Panc1 (cell line): ENCODE measurements at regions not wholly inside any gene's neighbourhood (a gene's known extent, or its start where the extent isn't known, plus 50 kb on each side); places are given as distances from the start of the nearest gene placed in this dataset.

Experiments
- ATAC-seq: fragments of 200-7000 bp; cut with Tn5 transposase; 2 replicates; pipeline ENCODE4 v1.9.1; 2020; ENCODE audit warnings: mild to moderate bottlenecking, moderate library complexity
- BruUV-seq: library from RNA; stranded (reverse); fragments of 400-500 nt; replicated peaks from 2 replicates; lab custom pipeline; 2021; lab: Mats Ljungman, UMichigan
- CTCF ChIA-PET: fragments of 300-600 bp; sonication (Branson Sonifier 250); formaldehyde crosslinking; loops from one replicate; lab custom pipeline; 2022; ENCODE audit warnings: antibody characterized with exemption; lab: Charles Lee
- POLR2A ChIA-PET: fragments of 300-600 bp; sonication (Branson Sonifier 250); formaldehyde crosslinking; loops from one replicate; lab custom pipeline; 2022; ENCODE audit warnings: antibody characterized with exemption; lab: Charles Lee
- DNase-seq: peaks from one replicate; pipeline ENCODE4 v3.0.0-alpha.2; 2010; ENCODE audit warnings: low read depth, low spot score
- H3K27ac ChIP-seq: 2 replicates; pipeline ENCODE4 v1.5.1; 2011; ENCODE audit warnings: mild to moderate bottlenecking, low read length, inconsistent platforms
- H3K27me3 ChIP-seq: fragments of 200-500 bp; sonication (Bioruptor generic); 2 replicates; pipeline ENCODE4 v1.6.0; 2014; ENCODE audit warnings: low read length, inconsistent platforms; ENCODE audit not compliant: control insufficient read depth, insufficient read depth
- H3K36me3 ChIP-seq: fragments of 200-500 bp; sonication (Bioruptor generic); 2 replicates; pipeline ENCODE4 v1.5.1; 2014; ENCODE audit warnings: inconsistent platforms, mild to moderate bottlenecking, low read length, moderate library complexity; ENCODE audit not compliant: control insufficient read depth, insufficient read depth
- H3K4me1 ChIP-seq: 2 replicates; pipeline ENCODE4 v1.5.1; 2011; ENCODE audit warnings: inconsistent platforms, mild to moderate bottlenecking, low read length, moderate library complexity; ENCODE audit not compliant: control insufficient read depth, insufficient read depth
- H3K4me3 ChIP-seq, 2 experiments: 2 replicates each; pipeline ENCODE4 v1.5.1; 2011 to 2012; ENCODE audit warnings: low read depth in 2 of 2, low read length in 2 of 2, mild to moderate bottlenecking in 2 of 2, inconsistent platforms in 1 of 2, moderate library complexity in 1 of 2
- H3K9me3 ChIP-seq: fragments of 200-500 bp; sonication (Bioruptor generic); 2 replicates; pipeline ENCODE4 v1.5.1; 2014; ENCODE audit warnings: low read depth, mild to moderate bottlenecking, inconsistent platforms, low read length, moderate library complexity; ENCODE audit not compliant: control insufficient read depth, insufficient read depth
- POLR2AphosphoS5 ChIP-seq: IDR thresholded peaks from 2 replicates; pipeline ENCODE4 v1.6.1; 2012; ENCODE audit warnings: mild to moderate bottlenecking, low read depth, low read length, moderate library complexity
- SIN3A ChIP-seq: IDR thresholded peaks from 2 replicates; pipeline ENCODE4 v1.6.1; 2012; ENCODE audit warnings: low read depth, mild to moderate bottlenecking, low read length, moderate library complexity, borderline replicate concordance; ENCODE audit not compliant: insufficient read depth
- TCF7L2 ChIP-seq: IDR thresholded peaks from 2 replicates; pipeline ENCODE4 v1.6.1; 2011; ENCODE audit warnings: mild to moderate bottlenecking, low read depth, low read length, inconsistent platforms
- in situ Hi-C: cut with HindIII; loops from 2 replicates; pipeline ENCODE4 v1.10.0; 2016; ENCODE audit warnings: low sequenced_read_pairs, low pct_unique_long_range_greater_than_20kb
- intact Hi-C: fragments of 100-400 bp; cut with micrococcal nuclease; formaldehyde crosslinking; loops from one replicate; pipeline ENCODE4 v1.10.0; 2022; ENCODE audit not compliant: unreplicated experiment
- TF ChIP-seq, protein P1 (sequence below): fragments of 450-650 bp; IDR thresholded peaks from 2 replicates; pipeline ENCODE4 v1.5.1; 2017; ENCODE audit warnings: mild to moderate bottlenecking
- TF ChIP-seq, protein P2 (sequence below), 2 experiments: IDR thresholded peaks; 2 replicates each; pipeline ENCODE4 v1.6.1; 2011 to 2012; ENCODE audit warnings: low read depth in 2 of 2, control low read depth in 1 of 2, low read length in 1 of 2, mild to moderate bottlenecking in 1 of 2, moderate library complexity in 1 of 2; ENCODE audit not compliant: insufficient read depth in 1 of 2

DNA sequence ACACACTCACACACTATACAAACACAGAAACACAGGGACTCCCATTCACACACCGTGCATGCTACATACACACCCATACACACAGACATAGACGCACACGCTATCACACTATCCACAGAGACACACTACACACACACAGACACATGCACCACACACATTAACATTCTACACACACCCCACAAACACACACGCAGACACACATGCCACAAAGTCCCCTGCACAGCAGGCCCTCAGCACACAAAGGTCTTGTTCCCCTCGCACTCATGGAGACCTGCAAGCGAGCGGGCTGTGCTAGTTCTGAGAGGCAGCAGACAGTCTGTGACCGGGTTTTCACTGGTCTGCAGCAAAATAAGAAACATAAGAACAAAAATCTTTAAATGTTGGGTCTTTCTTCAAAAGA lies 429.6 kb upstream of the SALL3 start:
- Histone ChIP-seq H3K4me3 (no peak overlapping the region), H3K36me3 (no peaks in the 10 kb centered on the region), H3K4me1 (no peaks in the 10 kb centered on the region), H3K9me3 (no peaks in the 10 kb centered on the region), H3K27ac (no peak overlapping the region), H3K27me3 (0 out of 2 replicates have a peak, but pooled peaks cover 4% of the 10 kb centered on the region)
- CTCF ChIA-PET, result no interaction called here
- POLR2A ChIA-PET, result no interaction called here
- TF ChIP-seq, protein P1, sequence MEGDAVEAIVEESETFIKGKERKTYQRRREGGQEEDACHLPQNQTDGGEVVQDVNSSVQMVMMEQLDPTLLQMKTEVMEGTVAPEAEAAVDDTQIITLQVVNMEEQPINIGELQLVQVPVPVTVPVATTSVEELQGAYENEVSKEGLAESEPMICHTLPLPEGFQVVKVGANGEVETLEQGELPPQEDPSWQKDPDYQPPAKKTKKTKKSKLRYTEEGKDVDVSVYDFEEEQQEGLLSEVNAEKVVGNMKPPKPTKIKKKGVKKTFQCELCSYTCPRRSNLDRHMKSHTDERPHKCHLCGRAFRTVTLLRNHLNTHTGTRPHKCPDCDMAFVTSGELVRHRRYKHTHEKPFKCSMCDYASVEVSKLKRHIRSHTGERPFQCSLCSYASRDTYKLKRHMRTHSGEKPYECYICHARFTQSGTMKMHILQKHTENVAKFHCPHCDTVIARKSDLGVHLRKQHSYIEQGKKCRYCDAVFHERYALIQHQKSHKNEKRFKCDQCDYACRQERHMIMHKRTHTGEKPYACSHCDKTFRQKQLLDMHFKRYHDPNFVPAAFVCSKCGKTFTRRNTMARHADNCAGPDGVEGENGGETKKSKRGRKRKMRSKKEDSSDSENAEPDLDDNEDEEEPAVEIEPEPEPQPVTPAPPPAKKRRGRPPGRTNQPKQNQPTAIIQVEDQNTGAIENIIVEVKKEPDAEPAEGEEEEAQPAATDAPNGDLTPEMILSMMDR, result no peak
- no TSS peak for BruUV-seq
- DNase-seq (no peak), ATAC-seq (no peak)
- intact Hi-C loops, result no loop called here
- in situ Hi-C loops, result no loop called here

DNA sequence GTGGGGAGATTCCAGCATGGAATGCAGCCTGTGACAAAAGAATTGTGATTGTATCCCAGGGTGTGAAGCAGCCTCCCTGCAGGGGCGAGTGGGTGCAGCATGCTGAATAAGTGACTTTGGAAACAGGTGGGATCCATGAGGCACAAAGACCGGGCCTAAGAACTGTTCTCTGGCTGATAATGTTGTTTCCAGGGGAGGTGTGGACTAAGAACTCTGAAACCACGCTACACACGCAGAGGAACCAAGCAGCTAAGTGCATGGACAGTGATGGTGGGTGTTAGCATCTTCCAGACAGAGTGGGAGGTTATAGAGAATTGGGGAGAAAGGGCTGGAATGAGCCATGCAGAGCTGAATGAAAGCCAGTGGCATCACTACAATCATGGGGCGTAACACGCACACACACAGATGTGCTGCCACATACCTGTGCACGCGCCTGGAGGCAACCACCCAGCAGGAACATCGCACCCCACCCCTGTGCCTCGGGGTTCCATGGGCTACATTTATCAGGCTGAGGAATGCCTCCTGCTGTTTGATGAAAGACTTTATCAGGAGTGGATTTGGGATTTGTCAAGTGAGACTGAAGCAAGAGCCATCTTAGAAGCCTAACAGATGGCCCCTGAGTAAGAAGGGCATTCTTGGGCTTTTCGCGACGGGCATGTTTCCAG lies 424.5 kb upstream of the SALL3 start:
- no peak overlapping the region for H3K4me3 ChIP-seq
- no peak for DNase-seq
- no peaks in the 10 kb centered on the region for H3K9me3 ChIP-seq
- POLR2A ChIA-PET, result no interaction called here
- intact Hi-C loops, result no loop called here
- no peak for TF ChIP-seq TCF7L2
- no peak for TF ChIP-seq SIN3A
- TF ChIP-seq, protein P1, result no peak
- TF ChIP-seq POLR2AphosphoS5, result no peak
- TF ChIP-seq, protein P2, sequence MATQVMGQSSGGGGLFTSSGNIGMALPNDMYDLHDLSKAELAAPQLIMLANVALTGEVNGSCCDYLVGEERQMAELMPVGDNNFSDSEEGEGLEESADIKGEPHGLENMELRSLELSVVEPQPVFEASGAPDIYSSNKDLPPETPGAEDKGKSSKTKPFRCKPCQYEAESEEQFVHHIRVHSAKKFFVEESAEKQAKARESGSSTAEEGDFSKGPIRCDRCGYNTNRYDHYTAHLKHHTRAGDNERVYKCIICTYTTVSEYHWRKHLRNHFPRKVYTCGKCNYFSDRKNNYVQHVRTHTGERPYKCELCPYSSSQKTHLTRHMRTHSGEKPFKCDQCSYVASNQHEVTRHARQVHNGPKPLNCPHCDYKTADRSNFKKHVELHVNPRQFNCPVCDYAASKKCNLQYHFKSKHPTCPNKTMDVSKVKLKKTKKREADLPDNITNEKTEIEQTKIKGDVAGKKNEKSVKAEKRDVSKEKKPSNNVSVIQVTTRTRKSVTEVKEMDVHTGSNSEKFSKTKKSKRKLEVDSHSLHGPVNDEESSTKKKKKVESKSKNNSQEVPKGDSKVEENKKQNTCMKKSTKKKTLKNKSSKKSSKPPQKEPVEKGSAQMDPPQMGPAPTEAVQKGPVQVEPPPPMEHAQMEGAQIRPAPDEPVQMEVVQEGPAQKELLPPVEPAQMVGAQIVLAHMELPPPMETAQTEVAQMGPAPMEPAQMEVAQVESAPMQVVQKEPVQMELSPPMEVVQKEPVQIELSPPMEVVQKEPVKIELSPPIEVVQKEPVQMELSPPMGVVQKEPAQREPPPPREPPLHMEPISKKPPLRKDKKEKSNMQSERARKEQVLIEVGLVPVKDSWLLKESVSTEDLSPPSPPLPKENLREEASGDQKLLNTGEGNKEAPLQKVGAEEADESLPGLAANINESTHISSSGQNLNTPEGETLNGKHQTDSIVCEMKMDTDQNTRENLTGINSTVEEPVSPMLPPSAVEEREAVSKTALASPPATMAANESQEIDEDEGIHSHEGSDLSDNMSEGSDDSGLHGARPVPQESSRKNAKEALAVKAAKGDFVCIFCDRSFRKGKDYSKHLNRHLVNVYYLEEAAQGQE (IDR thresholded peaks at IDR 0.05; ENCODE audit: insufficient read depth in 1 of 2, low read depth in 2 of 2, low read length in 1 of 2), result no peak
- no peak overlapping the region for H3K27ac ChIP-seq
- ATAC-seq, result no peak
- BruUV-seq, result no TSS peak
- no peaks in the 10 kb centered on the region for H3K4me1 ChIP-seq
- H3K27me3 ChIP-seq, result 0 out of 2 replicates have a peak, but pooled peaks cover 4% of the 10 kb centered on the region
- in situ Hi-C loops, result no loop called here
- H3K36me3 ChIP-seq, result no peaks in the 10 kb centered on the region
- CTCF ChIA-PET, result no interaction called here
